ENCODE measurements at regions not wholly inside any gene's neighbourhood (a gene's known extent, or its start where the extent isn't known, plus 50 kb on each side); places are given as distances from the start of the nearest gene placed in this dataset.

DNA sequence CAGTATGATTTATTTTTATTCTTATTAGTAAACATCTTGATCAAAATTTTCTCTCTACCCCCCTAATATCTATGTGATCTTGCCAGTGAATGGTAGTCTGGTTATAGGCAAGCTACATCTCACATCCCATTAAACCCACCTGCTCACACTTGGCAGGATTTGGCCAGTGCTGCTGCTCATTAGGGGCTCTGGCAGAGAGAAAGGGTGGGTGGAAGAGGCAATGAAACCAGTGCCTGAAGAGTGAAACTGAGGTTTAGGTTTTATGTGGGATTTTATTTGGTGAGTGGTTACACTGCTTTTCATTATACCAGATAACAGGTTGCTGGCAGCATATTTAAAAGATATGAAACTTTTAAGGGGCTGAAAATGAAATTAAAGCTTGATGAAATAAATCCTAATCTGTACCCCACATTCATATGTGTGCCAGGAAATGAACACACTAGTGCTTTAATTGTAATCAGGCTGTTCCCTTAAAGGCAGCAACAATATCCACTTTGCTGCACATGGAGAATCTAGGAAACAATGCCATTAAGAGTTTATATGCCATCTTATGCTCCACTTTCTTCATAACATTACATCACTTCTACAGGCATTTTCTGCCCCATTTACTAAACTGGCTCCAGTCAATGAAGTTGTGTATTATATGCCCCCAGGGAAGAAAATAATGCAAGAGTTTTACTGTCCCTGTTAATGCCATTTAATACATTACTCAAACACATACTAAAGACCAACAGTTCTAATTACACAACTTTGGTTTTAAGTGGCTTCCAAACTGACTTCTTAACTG lies 688.7 kb downstream of the MECOM start:
- no peak for TF ChIP-seq EZH2phosphoT487 (conservative IDR thresholded peaks at IDR 0.05; ENCODE audit: low read length)
- TF ChIP-seq, protein P1, sequence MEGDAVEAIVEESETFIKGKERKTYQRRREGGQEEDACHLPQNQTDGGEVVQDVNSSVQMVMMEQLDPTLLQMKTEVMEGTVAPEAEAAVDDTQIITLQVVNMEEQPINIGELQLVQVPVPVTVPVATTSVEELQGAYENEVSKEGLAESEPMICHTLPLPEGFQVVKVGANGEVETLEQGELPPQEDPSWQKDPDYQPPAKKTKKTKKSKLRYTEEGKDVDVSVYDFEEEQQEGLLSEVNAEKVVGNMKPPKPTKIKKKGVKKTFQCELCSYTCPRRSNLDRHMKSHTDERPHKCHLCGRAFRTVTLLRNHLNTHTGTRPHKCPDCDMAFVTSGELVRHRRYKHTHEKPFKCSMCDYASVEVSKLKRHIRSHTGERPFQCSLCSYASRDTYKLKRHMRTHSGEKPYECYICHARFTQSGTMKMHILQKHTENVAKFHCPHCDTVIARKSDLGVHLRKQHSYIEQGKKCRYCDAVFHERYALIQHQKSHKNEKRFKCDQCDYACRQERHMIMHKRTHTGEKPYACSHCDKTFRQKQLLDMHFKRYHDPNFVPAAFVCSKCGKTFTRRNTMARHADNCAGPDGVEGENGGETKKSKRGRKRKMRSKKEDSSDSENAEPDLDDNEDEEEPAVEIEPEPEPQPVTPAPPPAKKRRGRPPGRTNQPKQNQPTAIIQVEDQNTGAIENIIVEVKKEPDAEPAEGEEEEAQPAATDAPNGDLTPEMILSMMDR (IDR thresholded peaks at IDR 0.05; ENCODE audit: insufficient read depth, low read length, poor library complexity, severe bottlenecking) = no peak

DNA sequence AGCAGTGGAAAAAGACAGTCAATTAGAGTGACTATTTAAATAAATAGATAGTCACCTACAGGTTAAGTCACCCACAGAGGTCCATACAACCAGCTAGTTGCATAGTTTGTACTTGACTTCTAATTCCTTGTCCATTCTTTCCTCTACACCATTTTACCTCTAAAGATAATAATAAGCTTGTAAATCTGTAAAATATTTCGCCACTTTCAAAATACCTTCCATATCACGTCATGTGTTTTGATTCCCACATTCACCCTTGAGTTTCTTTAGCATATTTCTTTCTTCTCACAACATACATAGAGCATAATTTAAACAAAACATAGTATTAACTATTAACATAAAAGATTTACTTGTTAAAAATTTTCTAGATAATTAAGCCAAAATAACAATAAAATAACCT lies 689.6 kb downstream of the MECOM start:
- H3K9me3 ChIP-seq (ENCODE audit: insufficient read depth, low read length) = no peaks in the 10 kb centered on the region
- H4K20me1 ChIP-seq (ENCODE audit: low read depth, low read length) = no peaks in the 10 kb centered on the region
- TF ChIP-seq, protein P1 (IDR thresholded peaks at IDR 0.05; ENCODE audit: insufficient read depth, low read length, poor library complexity, severe bottlenecking) = no peak
- TF ChIP-seq EZH2phosphoT487 (conservative IDR thresholded peaks at IDR 0.05; ENCODE audit: low read length) = no peak

More for the DNA sequence above, 688.7 kb downstream of the MECOM start:
- Histone ChIP-seq H3K79me2 (ENCODE audit: insufficient read depth, low read length) (no peaks in the 10 kb centered on the region), H3K36me3 (ENCODE audit: low read length) (no peaks in the 10 kb centered on the region), H3F3A (ENCODE audit: insufficient read depth) (no peaks in the 10 kb centered on the region), H3K27me3 (ENCODE audit: low read length) (no peaks in the 10 kb centered on the region), H2AFZ (ENCODE audit: low read depth, low read length, severe bottlenecking) (no peak overlapping the region), H4K20me1 (ENCODE audit: low read depth, low read length) (no peaks in the 10 kb centered on the region), H3K4me2 (ENCODE audit: low read depth, low read length, poor library complexity, severe bottlenecking) (no peak overlapping the region), H3K27ac (ENCODE audit: low read depth, low read length) (no peak overlapping the region), H3K9ac (ENCODE audit: low read length) (no peak overlapping the region), H3K9me3 (ENCODE audit: insufficient read depth, low read length) (no peaks in the 10 kb centered on the region), H3K4me3 (ENCODE audit: insufficient read depth, low read length, poor library complexity, severe bottlenecking) (no peak overlapping the region), H3K9me2 (replicated peaks; ENCODE audit: insufficient read depth, low read length) (no peaks in the 10 kb centered on the region)

DNA sequence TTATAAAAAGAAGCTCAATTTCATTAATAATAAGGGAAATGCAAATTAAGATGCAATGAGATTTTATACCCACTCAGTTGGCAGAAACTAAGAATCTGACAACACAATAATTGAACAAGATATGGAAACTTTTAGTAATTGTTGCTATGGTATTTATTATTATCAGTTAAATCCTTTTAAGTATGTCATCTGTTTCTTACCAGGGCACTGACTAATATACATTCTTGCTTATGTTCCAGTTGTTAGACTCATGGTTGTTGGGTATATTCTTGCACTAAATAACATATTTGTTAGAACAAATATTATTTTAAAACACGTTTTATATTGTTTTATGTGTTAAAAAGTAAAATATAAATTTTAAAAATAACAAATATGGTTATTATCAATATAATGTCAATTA lies 690.3 kb downstream of the MECOM start:
- H3K36me3 ChIP-seq (ENCODE audit: low read length) = no peaks in the 10 kb centered on the region
- no peak for TF ChIP-seq EZH2phosphoT487 (conservative IDR thresholded peaks at IDR 0.05; ENCODE audit: low read length)
- TF ChIP-seq, protein P1 (IDR thresholded peaks at IDR 0.05; ENCODE audit: insufficient read depth, low read length, poor library complexity, severe bottlenecking) = no peak

More for the DNA sequence above, 689.6 kb downstream of the MECOM start:
- no peak overlapping the region for H3K27ac ChIP-seq (ENCODE audit: low read depth, low read length)
- H3K4me2 ChIP-seq (ENCODE audit: low read depth, low read length, poor library complexity, severe bottlenecking) = no peak overlapping the region
- H3F3A ChIP-seq (ENCODE audit: insufficient read depth) = no peaks in the 10 kb centered on the region
- H3K4me3 ChIP-seq (ENCODE audit: insufficient read depth, low read length, poor library complexity, severe bottlenecking) = no peak overlapping the region
- no peaks in the 10 kb centered on the region for H3K79me2 ChIP-seq (ENCODE audit: insufficient read depth, low read length)
- H3K36me3 ChIP-seq (ENCODE audit: low read length) = no peaks in the 10 kb centered on the region
- H2AFZ ChIP-seq (ENCODE audit: low read depth, low read length, severe bottlenecking) = no peak overlapping the region
- H3K9ac ChIP-seq (ENCODE audit: low read length) = no peak overlapping the region
- H3K27me3 ChIP-seq (ENCODE audit: low read length) = no peaks in the 10 kb centered on the region
- no peaks in the 10 kb centered on the region for H3K9me2 ChIP-seq (replicated peaks; ENCODE audit: insufficient read depth, low read length)

More for the DNA sequence above, 690.3 kb downstream of the MECOM start:
- H4K20me1 ChIP-seq (ENCODE audit: low read depth, low read length) = no peaks in the 10 kb centered on the region
- no peaks in the 10 kb centered on the region for H3K9me2 ChIP-seq (replicated peaks; ENCODE audit: insufficient read depth, low read length)
- H3K79me2 ChIP-seq (ENCODE audit: insufficient read depth, low read length) = no peaks in the 10 kb centered on the region
- no peak overlapping the region for H2AFZ ChIP-seq (ENCODE audit: low read depth, low read length, severe bottlenecking)
- no peaks in the 10 kb centered on the region for H3K9me3 ChIP-seq (ENCODE audit: insufficient read depth, low read length)
- H3K4me3 ChIP-seq (ENCODE audit: insufficient read depth, low read length, poor library complexity, severe bottlenecking) = no peak overlapping the region
- no peaks in the 10 kb centered on the region for H3F3A ChIP-seq (ENCODE audit: insufficient read depth)
- H3K4me2 ChIP-seq (ENCODE audit: low read depth, low read length, poor library complexity, severe bottlenecking) = no peak overlapping the region
- H3K27me3 ChIP-seq (ENCODE audit: low read length) = no peaks in the 10 kb centered on the region
- H3K27ac ChIP-seq (ENCODE audit: low read depth, low read length) = no peak overlapping the region
- H3K9ac ChIP-seq (ENCODE audit: low read length) = no peak overlapping the region
